ENCODE measurements at regions not wholly inside any gene's neighbourhood (a gene's known extent, or its start where the extent isn't known, plus 50 kb on each side); places are given as distances from the start of the nearest gene placed in this dataset.
"Not testable (repeated sequence)": the region's sequence is repeated elsewhere in the genome, so short reads cannot be mapped to it uniquely, and the experiment has no call there.

DNA sequence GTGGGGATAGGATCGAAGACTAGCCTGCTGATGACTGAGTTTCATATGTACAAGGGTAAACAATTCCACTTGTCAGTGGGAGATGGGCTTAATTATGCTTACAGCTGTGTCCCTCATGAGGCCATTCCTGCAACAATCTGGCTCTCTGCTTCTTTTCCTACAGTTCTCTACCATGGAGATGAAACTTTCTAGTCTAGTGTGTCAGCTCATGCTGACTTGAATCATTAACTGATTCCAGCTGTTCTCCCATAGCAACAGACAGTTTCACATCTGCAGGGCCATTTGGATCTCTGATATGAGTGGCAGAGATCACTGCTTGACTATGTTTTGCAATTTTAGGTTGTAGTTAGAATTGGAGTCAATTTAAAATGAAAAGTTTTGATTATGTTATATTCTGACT lies 1251.7 kb upstream of the RAG2 start:
- DNase-seq: no peak

DNA sequence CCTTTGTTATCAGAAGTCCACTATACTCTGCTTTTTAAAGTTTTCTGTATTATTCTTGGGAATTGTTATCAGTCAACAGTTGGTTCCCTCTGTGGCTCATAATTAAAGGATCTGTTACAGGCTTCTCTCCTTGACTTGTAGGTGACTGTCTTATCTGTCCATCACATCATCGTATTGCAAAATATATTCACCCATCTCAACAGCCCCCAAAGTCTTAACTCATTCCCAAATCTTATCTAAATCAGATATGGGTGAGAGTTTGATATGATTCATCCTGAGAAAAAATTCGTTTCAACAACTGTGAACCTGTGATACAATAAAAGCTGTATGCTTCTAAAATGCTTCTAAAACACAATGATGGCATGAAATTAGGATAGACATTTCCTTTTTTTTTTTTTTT lies 1245.6 kb upstream of the RAG2 start:
- no peak for DNase-seq

DNA sequence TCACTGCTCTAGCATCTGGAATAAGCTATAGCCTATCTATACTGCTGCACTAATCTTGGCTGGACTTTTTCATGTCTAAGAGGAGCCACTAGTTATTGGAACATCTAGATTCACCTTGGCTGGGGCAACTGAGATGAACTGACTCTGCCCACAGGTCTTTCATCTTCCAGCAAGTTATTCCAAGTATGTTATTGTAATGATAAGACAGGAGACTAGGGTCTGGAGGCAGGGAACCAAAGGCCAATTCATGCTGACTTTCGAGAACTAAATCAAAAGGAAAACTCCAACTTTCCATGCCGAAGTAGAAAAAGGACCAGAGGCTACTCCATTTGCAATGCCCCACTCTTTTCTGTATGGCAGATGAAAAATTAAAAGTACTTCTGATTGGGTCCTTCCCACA lies 1243.0 kb upstream of the RAG2 start:
- DNase-seq: no peak

DNA sequence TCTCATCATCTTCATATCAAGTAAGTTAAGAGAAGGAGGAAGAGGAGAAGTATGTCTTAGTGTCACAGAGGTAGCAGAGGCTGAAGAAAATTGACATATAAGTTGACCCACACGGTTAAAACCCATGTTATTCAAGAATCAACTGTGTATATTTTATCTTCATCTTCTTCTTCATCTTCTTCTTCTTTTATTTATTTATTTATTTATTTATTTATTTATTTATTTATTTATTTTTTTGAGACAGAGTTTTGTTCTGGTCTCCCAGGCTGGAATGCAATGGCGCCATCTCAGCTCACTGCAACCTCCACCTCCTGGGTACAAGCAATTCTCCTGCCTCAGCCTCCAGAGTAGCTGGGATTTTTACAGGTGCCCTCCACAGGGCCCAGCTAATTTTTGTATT lies 1242.3 kb upstream of the RAG2 start:
- DNase-seq: not testable (repeated sequence)

DNA sequence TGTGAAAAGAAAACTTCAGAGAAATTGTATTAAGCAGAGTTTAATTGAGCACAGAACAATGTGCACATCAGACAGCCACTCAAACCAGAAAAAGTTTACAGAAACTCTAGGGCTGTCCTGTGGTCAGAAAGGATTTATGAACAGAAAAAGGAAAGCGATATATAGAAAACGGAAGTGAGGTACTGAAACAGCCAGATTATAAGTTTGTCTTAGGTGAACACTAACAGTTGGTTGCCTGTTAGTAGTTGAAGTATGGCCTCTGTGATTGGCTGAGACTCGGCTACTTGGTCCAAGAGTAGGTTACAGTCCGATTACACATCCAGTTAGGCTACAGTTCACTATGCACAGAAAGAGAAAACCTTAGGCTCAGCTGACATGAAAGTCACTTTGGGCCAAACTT lies 1232.5 kb upstream of the RAG2 start:
- DNase-seq: no peak

DNA sequence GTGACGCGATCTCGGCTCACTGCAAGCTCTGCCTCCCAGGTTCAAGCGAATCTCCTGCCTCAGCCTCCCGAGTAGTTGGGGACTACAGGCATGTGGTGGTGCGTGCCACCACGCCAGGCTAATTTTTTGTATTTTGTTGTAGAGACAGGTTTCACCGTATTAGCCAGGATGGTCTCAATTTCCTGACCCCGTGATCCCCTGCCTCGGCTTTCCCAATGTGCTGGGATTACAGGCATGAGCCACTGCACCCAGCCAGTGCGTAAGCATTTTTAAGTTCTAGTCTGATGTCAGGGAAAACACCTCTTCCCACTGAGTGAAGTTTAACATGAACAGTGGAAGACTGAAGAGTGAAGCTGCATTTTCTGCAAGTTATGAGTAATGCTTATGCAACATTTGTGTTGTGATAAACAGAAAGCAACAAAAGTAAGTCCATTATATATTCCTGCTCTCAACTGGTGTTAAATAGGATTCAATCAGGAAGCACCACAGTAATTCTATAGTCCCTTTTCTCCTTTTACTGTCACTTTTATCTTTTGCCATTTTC lies 1219.8 kb upstream of the RAG2 start:
- DNase-seq: no peak

DNA sequence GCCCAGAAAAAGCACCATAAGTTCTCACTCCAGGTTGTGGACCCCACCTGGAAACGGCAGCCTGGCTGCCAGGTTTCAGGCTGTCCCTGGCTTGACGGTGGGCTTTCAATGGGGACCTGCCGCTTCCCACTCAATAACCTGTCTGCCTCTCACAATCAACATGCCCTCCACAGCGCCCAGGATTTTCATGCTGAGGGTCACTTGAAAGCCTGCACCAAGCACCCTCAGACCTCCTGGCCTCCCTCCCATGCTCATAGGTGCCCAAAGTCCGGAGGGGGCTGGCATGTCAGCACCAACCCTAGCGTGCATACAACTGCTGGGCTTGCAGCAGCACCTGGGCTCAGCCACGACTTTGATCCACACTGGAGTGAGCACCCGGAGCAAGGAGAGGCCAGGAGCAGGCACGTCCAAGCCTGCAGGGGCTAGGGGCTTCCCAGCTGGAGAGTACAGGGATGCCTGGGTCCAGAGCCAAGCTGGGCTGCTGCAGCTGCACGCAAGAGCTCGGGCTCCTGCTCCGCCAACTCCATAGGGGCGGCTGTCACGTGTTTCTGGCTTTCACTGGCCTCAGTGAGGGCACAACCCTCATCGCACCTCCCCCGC lies 1214.3 kb upstream of the RAG2 start:
- no peak for DNase-seq

DNA sequence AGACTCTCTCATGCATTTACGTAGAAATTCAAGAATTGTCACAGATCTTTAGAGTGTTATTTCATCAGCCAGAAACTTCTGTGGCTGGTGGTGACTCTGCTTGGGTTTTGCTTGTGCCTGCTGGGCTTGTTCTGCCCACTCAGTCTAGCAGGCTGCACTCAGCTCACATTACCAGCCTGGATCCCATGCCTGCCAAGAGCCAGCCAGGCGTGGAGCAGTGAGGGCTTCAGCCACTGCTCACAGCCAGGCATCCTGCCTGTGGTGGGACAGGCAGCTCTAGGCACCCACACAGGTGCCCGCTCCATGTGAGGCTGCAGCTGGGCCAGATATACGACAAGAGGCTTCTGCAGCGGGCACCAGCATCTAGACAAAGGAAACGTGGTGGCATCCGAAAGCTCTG lies 1213.3 kb upstream of the RAG2 start:
- DNase-seq: no peak

DNA sequence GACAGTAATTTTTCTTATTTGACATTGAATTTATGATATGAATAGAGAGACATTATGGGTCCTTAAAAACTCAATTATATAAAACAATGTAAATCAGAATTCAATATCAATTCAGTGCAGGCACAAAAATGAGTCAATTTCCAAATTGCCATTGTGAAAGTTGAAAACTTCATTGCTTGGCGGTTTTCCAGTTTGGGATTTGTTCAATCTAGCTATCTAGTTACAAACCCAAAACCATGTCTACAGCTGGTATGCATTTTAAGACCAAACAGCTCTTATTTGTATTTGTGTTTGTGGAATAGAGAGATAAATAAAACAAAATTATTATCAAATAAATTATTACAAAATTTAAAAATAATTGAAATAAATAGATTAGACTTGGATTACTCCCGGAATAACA lies 1206.6 kb upstream of the RAG2 start:
- no peak for DNase-seq

DNA sequence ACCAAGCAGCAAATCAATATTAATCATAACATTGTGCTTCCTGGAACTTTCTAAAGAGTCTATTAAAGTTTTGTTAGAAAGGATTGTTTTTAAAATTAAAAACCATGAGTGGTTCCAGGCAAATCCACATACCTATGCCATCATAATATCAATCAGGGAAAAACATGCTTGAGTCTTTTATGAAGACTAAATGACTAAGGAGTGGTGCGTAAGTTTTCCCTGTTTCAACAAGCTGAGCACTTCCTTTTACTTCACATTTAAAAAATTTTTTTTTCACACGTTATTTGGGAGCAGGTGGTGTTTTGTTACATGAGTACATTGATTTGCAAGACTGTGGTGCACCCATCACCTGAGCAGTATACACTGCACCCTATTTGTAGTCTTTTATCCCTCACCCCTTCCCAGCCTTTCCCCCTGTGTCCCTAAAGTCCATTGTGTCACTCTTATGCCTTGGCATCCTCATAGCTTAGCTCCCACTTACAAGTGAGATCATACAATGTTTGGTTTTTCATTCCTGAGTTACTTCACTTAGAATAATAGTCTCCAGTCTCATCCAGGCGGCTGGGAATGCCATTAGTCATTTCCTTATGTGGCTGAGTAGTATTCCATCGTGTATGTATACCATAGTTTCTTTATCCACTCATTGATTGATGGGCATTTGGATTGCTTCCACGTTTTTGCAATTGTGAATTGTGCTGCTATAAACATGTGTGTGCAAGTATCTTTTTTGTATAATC lies 1190.3 kb upstream of the RAG2 start:
- no peak for DNase-seq

DNA sequence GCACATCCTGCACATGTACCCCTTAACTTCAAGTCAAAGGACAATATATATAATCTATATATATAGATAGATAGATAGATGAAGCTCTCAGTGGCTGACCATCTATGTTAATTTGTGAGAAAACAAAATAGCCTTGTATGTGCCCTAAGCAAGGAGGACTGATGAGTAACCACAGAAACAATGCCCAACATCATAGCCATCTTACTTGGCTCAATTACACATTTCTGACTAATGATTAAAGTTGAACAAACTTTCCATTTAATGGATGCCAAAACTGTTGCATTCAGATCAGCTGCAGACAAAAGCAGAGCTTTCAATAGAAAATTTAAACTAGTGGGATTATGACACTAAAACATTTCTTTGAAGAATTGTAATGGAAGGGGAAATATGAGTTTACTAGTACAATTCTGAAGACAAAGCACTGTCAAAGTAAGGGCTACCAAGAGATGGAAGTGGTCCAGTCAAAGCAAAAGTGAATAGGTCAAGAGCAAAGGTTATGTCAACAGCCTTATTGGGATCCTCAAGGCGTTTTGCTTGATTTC lies 1188.2 kb upstream of the RAG2 start:
- no peak for DNase-seq

DNA sequence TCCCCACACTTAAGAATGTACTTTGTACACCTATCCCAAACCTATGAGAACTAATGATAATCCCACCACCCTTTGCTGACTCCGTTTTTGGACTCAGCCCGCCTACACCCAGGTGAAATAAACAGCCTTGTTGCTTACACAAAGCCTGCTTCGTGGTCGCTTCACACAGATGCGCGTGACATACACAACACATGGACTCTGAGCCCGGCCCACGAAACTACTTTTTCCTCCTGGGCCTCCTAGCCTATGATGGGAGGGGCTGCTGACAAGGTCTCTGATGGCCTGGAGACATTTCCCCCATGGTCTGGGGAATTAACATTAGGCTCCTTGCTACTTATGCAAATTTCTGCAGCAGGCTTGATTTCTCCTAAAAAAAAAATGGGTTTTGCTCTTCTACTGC lies 1176.4 kb upstream of the RAG2 start:
- DNase-seq: no peak

DNA sequence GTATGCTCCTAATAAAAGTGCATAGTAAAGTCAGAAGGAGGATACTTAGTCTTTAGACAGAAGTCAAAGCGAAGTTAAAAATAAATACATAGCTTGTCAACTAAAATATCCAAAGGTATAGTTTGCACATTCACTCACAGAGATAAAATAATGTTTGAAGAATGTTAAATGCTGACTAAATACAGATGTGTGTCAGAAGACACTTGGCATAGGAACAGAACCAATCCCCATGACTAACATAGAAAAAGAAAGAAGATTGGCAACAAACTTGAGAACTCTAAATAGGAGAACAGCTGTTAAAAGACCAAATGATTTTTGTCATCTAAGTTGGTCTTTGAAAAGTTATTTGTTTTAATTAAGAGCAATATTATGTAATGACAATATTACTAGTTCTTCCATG lies 1172.1 kb upstream of the RAG2 start:
- no peak for DNase-seq

DNA sequence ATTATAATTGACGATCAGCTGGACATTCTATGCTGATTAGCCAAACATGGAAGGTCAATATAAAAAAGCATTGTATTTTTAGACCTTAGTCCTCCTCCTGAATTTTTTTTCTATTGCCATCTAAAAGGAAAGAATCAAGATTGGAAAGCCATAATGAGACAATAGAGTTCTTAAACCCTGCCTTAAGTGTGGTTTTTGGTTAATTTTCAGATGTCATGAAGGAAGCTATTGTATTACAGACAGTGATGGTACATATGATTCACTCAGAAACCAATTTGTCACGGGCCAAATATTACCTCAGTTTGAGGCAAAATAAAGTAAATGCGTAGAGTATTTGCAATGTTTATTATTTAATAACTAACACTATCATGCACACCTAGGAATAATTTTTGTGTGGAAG lies 1164.0 kb upstream of the RAG2 start:
- no peak for DNase-seq

DNA sequence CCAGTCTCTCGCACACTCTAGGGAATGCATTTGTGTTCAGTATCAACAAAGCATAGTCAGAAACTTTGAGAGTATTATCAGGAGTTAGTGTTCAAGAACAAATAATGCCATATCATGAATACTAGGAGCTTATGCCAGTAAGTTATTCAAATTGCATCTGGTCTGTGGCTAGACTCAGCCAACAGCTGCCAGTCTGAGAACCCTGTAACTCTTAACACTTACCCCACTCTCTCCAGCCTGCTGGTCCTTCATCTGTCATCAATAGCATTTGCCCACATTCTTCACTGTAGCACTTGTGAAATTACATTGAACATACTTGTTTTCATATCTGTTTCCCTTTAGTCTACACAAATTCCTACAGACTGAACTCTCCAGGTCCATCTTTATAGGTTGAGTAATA lies 1157.5 kb upstream of the RAG2 start:
- DNase-seq: no peak

DNA sequence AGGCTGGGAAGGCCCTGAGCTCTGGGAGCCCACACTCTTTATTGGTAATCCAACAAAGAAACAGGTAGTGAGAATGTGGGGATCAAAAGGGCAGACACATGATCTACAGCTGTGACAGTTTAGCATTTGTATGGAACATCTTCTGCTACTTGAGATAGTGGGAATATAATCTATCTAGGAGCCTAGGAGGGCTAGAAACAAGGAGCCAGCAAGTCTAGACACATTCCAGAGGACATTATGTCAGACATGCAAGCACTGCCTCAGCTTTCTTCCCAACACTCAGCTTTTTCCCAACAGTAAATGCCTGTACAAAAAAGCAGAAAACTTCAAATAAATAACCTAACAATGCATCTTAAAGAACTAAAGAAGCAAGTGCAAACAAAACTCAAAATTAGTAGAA lies 1150.6 kb upstream of the RAG2 start:
- no peak for DNase-seq

DNA sequence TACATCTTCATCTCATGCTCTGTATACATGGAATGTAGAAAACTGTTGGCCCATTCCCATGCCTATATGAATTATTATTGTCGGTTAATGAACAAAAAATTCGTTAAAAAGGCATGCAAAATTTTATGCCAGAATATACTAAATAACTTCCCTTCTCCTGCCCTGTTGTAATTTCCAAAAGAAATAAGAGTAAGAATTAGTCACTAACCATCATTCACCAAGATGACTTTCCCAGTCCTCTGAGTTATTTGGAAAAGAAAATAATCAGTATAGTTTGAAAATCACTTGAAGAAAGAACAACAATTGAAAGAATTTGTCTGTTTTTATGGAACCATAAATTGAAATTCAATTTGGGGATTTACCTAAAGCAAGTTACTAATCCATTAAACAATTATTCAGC lies 1149.1 kb upstream of the RAG2 start:
- no peak for DNase-seq

DNA sequence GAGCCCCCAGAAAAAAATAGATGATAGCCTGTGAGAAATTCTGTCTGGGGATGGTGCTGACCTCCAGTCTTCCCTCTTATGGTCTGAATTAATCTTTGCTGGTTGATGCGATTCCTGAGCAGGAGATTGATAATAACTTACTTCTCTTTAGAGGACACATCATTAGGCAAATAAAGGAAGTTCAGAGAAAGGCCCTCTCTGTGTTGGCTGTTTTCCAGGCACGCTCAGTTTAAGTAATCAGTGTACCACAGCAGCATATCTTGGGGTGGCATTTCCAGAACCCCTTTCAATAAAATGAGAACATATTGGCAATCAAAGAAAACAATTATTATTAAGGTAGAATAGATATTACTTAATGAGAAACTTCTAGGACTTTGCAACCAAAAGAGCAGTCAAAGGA lies 1129.3 kb upstream of the RAG2 start:
- no peak for DNase-seq

DNA sequence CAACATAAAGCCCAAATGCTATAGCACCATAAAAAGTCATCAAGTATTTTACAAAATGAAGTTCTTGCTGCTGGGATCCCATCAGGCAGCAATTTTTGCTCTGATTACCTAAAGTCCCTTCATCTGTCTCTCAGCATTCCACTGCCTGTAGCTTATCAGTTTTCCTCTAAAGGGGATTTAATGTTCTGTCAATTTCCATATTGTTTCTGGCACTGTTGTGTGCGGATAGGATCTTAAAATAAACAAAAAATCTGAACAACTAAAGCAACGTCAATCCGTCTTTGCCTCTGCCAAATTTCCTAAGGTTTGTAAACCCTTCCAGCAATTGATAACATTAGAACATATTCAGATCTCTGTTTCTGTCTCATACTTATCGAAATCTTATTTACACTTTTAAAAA lies 1126.3 kb upstream of the RAG2 start:
- no peak for DNase-seq

DNA sequence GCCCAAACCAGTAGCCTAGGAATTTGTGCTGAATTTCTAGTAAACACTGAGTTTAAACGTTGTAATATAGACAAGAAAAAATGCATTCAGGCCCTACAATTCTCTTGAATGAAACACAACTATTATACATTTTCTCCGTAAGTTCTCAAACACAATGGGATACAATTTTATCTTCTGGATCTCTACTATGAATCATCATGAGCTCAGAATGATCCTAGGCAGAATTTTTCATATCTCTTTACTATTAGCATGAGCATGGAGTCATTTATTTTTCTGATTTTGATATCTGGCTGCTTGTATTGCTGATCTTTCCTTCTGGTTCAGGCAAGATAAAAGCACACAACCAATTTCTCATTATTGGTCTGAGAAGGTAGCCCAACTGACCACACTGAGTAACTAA lies 1123.4 kb upstream of the RAG2 start:
- DNase-seq: no peak

DNA sequence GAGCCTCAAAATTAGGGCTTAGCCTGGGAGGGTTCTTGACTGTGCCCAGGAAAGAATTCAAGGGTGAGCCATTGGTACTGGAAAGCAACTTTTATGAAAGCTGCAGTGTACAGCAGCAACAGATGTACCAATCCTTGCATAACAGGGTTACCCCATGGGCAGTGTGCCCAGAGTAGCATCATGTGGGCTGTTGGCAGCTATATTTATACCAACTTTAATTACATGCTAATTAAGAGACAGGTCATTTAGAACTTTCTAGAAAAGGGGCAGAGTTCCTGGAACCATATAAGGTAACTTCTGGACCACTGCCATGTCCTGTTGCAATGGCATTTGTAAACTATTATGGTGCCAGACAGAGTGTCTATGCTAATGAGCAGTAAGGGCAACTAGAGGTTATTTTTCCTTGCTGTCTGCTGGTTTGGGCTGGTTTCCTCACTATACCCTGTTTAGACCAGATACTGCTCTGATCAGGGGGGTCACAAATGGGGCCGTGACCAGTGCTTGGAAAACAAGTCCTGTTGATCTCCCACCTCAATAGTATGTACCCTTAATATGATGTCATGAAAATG lies 1120.5 kb upstream of the RAG2 start:
- no peak for DNase-seq

DNA sequence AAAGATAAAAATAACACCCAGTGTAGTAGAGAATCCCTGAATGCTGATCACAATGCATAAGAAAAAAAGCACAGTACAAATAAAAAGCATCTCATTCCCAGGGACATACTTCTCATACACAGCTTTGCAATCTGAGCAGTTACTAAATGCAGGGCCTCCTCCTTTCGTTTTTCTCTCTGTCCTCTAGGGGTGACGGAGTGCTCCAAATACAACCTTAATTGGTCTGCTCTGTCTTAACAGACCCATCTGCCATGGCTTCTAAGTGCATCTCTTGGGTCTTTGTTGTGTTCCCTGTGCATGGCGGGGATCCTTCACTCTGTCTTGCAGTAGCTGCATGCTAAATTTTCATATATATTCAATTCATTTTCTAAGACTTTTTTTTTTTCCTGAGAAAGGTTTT lies 1114.2 kb upstream of the RAG2 start:
- DNase-seq: no peak

DNA sequence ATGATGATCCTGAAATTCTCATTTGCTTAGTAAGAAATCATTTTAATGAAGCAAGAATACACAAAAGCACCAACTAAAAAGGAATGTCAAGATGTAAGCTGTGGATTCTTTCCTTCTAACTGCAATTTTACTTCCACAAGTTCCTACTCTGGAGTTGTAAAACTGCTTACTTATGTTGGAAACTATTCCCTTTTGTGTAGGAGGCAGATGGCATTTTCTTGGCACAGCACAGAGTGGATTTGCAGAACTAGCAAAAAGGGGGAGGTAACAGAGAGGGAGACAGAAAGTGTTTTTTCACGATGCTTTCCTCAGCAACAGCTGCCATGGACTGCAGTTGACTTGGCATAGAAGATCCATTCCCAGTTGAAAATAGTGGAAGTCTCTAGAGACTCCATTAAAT lies 1112.0 kb upstream of the RAG2 start:
- DNase-seq: no peak

DNA sequence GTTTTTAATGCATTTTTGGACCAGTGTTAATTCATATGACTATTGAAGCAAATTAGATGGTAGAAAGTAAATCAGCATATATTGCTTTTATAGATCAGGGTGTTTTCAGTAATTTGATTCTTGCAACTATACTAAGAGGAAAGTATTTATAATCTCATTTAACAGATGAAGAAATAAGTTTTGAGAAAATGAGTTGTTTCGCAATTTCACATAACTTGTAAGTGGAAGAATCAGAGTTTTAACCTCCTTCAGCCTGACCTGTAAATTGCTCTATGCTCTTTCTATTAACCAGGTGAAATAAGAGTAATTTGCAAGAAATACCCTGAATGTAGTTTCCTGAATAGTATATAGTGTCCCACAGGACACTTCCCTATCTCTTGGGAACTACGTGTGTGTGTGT lies 1106.8 kb upstream of the RAG2 start:
- DNase-seq: no peak

Measured in NCI-H1694 (cell line).